Tibial nerve (tissue), 4 donors: ENCODE measurements at regions not wholly inside any gene's neighbourhood (a gene's known extent, or its start where the extent isn't known, plus 50 kb on each side); places are given as distances from the start of the nearest gene placed in this dataset.
"Not testable (repeated sequence)": the region's sequence is repeated elsewhere in the genome, so short reads cannot be mapped to it uniquely, and the experiment has no call there.

Experiments used
- DNase-seq, 2 donors: peaks; one replicate each; pipeline ENCODE4 v3.0.0-alpha.2; 2019; ENCODE audit warnings: low spot score in 2 of 2
- H3K27ac ChIP-seq, 4 donors: fragments of 200-600 bp; sonication (generic) in 3 of 4; one replicate each; pipeline ENCODE4 v1.5.1; 2017 to 2019; ENCODE audit warnings: mild to moderate bottlenecking in 1 of 4
- H3K27me3 ChIP-seq, 2 donors: fragments of 200-600 bp; sonication (generic) in 1 of 2; one replicate each; pipeline versions ENCODE4 v1.5.1 to v1.6.0; 2017 to 2019
- H3K36me3 ChIP-seq, 3 donors: fragments of 200-600 bp; sonication (generic); one replicate each; pipeline ENCODE4 v1.5.1; 2018 to 2019
- H3K4me1 ChIP-seq, 4 donors: fragments of 200-600 bp; sonication (generic) in 3 of 4; one replicate each; pipeline ENCODE4 v1.5.1; 2017 to 2019
- H3K4me3 ChIP-seq, 4 donors: fragments of 200-600 bp; sonication (generic) in 3 of 4; one replicate each; pipeline ENCODE4 v1.5.1; 2017 to 2019; ENCODE audit warnings: mild to moderate bottlenecking in 1 of 4, moderate library complexity in 1 of 4
- H3K9me3 ChIP-seq, 4 donors: fragments of 200-600 bp; sonication (generic) in 3 of 4; one replicate each; pipeline ENCODE4 v1.5.1; 2017 to 2019
- EP300 ChIP-seq, 2 donors: sonication (generic); formaldehyde crosslinking; IDR thresholded peaks; one replicate each; pipeline ENCODE4 v1.6.1; 2017; ENCODE audit warnings: antibody characterized with exemption in 2 of 2, mild to moderate bottlenecking in 1 of 2
- POLR2A ChIP-seq, 2 donors: fragments of 450-650 bp; IDR thresholded peaks; one replicate each; pipeline ENCODE4 v1.6.1; 2017; ENCODE audit warnings: antibody characterized with exemption in 2 of 2, mild to moderate bottlenecking in 2 of 2, moderate library complexity in 2 of 2
- WGBS, 2 donors: methylation state at CpG; one replicate each; pipeline ENCODE4 v1.1.5; 2018; 5-methylcytosine and 5-hydroxymethylcytosine counted together
- TF ChIP-seq, protein P1 (sequence below), 5 experiments: fragments of 200-600 bp in 3 of 5; fragments of 450-650 bp in 2 of 5; sonication (generic) in 3 of 5; IDR thresholded peaks; one replicate each; pipeline ENCODE4 v1.5.1; 2016 to 2019; ENCODE audit warnings: antibody characterized with exemption in 5 of 5, mild to moderate bottlenecking in 3 of 5, moderate library complexity in 2 of 5

DNA sequence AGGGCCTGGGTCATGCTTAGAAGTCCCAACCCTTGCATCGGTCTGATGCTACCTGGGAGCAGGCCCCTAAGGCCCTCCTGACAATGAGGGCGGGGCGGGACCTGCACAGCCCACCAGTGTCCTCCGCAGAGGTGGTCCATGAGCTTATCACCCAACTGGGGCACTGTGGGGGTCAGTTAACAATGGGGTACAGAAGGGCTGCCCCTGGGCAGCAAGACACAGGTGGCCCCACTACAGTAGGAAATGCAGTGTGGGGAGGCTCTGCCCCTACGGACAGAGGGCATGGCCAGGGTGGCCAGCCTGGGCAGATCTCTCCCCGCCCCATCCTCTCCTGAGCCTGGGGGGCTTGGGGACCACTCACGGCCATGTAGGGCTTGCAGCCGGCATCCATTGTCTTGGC, 90.7 kb downstream of the KCNJ18 start:
- not testable (repeated sequence) for H3K4me3 ChIP-seq, DNase-seq, H3K4me1 ChIP-seq, H3K36me3 ChIP-seq, H3K27ac ChIP-seq, H3K27me3 ChIP-seq, H3K9me3 ChIP-seq
- WGBS, 2 donors: 61 to 85% methylated on average over 4 to 6 of the region's 8 CpGs

DNA sequence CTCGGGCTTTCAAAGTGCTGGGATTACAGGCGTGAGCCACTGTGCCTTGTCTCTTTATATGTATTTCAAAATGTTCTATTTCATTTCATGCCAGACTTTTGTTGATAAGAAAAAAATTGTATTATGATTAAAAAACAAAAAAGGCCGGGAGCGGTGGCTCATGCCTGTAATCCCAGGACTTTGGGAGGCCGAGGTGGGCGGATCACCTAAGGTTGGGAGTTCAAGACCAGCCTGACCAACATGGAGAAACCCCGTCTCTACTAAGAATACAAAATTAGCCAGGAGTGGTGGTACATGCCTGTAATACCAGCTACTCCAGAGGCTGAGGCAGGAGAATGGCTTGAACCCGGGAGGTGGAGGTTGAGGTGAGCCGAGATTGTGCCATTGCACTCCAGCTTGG, 121.9 kb downstream of the KCNJ18 start:
- H3K9me3 ChIP-seq: peaks cover 0 to 17% (median 2%) of the 10 kb centered on the region in 4 donors
- not testable (repeated sequence) for H3K27me3 ChIP-seq, H3K27ac ChIP-seq, DNase-seq, H3K4me3 ChIP-seq, H3K4me1 ChIP-seq, H3K36me3 ChIP-seq
- 86 to 88% methylated on average over 9 of the region's 9 CpGs for WGBS, 2 donors

DNA sequence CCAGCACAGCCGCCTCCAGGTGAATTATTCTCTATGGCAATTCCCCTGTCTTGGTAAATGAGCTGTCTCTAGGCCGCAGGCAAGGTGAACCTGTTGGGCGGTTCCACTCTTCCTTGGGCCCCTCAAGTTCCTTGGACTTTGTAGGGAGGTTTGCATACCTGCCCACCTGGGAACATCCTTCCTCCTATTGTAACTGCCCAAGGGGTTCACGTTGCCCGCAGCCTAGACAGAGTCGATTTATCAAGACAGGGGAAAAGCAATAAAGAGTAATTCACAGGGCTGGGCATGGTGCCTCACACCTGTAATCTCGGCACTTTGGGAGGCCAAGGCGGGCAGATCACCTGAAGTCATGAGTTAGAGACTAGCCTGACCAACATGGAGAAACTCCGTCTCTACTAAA, 122.5 kb downstream of the KCNJ18 start:
- Histone ChIP-seq H3K4me3 (no peak overlapping the region), H3K36me3 (no peaks in the 10 kb centered on the region), H3K27me3 (no peaks in the 10 kb centered on the region), H3K27ac (no peak overlapping the region), H3K4me1 (no peaks in the 10 kb centered on the region), H3K9me3 (peaks cover 0 to 17% (median 2%) of the 10 kb centered on the region in 4 donors)
- WGBS, 2 donors: 90 to 91% methylated on average over 9 of the region's 9 CpGs
- TF ChIP-seq POLR2A (IDR thresholded peaks at IDR 0.05) (no peak), EP300 (IDR thresholded peaks at IDR 0.05) (no peak)
- TF ChIP-seq, protein P1, sequence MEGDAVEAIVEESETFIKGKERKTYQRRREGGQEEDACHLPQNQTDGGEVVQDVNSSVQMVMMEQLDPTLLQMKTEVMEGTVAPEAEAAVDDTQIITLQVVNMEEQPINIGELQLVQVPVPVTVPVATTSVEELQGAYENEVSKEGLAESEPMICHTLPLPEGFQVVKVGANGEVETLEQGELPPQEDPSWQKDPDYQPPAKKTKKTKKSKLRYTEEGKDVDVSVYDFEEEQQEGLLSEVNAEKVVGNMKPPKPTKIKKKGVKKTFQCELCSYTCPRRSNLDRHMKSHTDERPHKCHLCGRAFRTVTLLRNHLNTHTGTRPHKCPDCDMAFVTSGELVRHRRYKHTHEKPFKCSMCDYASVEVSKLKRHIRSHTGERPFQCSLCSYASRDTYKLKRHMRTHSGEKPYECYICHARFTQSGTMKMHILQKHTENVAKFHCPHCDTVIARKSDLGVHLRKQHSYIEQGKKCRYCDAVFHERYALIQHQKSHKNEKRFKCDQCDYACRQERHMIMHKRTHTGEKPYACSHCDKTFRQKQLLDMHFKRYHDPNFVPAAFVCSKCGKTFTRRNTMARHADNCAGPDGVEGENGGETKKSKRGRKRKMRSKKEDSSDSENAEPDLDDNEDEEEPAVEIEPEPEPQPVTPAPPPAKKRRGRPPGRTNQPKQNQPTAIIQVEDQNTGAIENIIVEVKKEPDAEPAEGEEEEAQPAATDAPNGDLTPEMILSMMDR (IDR thresholded peaks at IDR 0.05): no peak
- DNase-seq: no peak

DNA sequence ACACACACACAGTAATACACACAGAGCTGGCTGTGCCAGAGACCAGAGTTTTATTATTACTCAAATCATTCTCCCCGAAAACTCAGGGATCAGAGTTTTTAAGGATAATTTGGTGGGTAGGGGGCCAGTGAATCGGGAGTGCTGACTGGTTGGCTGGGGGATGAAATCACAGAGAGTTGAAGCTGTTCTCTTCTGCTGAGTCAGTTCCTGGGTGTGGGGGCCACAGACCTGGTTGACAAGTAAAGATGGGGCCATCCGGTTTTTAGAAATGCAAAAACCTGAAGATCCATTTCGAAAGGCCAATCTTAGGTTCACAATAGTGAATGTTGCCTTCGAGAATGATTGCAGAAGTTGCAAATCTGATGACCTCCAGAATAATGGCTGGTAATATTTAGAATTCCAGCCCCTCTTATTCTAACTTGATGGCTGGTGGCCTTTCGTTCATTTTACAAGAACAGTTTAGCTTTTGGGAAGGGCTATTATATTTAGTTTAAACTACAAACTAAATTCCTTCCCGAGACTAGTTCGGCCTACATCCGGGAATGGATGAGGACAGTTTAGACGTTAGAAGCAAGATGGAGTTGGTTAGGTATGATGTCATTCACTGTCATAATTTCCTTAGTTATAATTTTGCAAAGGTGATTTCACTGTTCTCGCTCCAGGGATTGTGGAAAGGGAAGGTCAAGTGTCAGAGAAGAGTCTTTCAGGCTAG, 123.2 kb downstream of the KCNJ18 start:
- WGBS, 2 donors: 83 to 85% methylated on average over 11 of the region's 11 CpGs
- Histone ChIP-seq H3K36me3 (no peaks in the 10 kb centered on the region), H3K4me3 (no peak overlapping the region), H3K27me3 (no peaks in the 10 kb centered on the region), H3K27ac (no peak overlapping the region), H3K9me3 (peaks cover 0 to 17% (median 2%) of the 10 kb centered on the region in 4 donors), H3K4me1 (no peaks in the 10 kb centered on the region)
- DNase-seq: no peak
- no peak for TF ChIP-seq POLR2A (IDR thresholded peaks at IDR 0.05)
- TF ChIP-seq, protein P1 (IDR thresholded peaks at IDR 0.05): no peak
- TF ChIP-seq EP300 (IDR thresholded peaks at IDR 0.05): no peak

DNA sequence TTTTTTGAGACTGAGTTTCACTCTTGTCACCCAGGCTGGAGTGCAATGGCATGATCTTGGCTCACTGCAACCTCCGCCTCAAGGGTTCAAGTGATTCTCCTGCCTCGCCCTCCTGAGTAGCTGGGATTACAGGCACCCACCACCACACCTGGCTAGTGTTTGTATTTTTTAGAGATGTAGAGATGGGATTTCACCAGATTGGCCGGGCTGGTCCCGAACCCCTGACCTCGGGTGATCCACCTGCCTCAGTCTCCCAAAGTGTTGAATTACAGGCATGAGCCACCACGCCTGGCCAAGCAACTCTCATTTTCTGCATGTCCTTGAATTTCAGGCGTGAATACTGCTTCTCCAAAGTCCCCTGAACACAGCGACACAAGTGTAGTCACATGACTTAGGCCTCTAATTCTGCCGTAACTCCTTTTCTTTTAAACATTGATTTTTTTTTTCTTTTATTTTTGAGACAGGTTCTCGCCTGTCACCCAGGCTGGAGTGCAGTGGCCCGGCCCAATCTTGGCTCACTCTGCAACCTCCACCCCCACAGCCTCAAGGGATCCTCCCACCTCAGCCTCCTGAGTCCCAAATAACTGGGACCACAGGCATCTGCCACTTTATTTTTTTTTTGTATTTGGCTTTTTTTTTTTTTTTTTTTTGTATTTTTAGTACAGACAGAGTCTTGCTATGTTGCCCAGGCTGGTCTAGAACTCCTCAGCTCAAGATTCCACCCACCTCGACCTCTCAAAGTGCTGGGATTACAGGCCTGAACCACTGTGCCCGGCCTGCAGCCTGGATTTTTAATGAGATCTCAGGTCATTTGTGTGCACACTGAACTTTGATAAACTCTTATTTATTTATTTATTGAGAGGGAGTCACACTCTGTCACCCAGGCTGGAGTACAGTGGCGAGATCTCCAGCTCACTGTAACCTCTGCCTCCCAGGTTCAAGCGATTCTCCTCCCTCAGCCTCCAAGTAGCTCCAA, 124.6 kb downstream of the KCNJ18 start:
- no peaks in the 10 kb centered on the region for H3K4me1 ChIP-seq
- no peaks in the 10 kb centered on the region for H3K27me3 ChIP-seq
- TF ChIP-seq, protein P1 (IDR thresholded peaks at IDR 0.05): no peak
- TF ChIP-seq POLR2A (IDR thresholded peaks at IDR 0.05): no peak
- TF ChIP-seq EP300 (IDR thresholded peaks at IDR 0.05): no peak
- H3K4me3 ChIP-seq: no peak overlapping the region
- DNase-seq: no peak
- H3K36me3 ChIP-seq: no peaks in the 10 kb centered on the region
- WGBS, 2 donors: 75 to 78% methylated on average over 15 of the region's 15 CpGs
- no peak overlapping the region for H3K27ac ChIP-seq
- H3K9me3 ChIP-seq: peaks cover 0 to 17% (median 2%) of the 10 kb centered on the region in 4 donors

DNA sequence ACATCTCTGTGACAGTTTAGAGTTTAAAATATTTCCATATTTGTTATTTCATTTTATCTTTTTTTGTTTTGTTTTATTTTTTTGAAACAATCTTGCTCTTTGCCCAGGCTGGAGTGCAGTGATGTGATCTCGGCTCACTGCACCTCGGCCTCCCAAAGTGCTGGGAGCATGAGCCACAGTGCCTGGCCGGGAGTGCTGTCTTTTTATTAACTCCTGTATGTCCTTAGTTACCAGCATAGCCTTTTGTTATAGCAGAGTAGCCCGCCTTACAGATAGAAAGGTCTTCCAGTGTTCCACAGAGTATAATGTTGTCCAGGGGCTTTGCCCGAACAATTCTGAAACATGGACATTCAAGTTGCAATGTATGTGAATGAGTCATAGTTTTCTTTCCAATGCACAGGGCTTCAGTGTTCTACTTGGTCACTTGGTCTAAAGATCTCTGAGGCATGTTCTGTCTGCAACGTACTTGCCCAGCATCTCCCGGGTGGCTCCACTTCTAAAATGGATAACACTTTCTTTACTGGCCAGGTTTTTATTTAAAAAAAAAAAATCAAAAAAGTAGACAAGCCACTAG, 125.6 kb downstream of the KCNJ18 start:
- Histone ChIP-seq H3K27me3 (no peaks in the 10 kb centered on the region), H3K27ac (no peak overlapping the region), H3K4me1 (no peaks in the 10 kb centered on the region), H3K9me3 (peaks cover 0 to 17% (median 2%) of the 10 kb centered on the region in 4 donors), H3K36me3 (no peaks in the 10 kb centered on the region), H3K4me3 (no peak overlapping the region)
- no peak for DNase-seq
- 80 to 82% methylated on average over 7 of the region's 7 CpGs for WGBS, 2 donors
- no peak for TF ChIP-seq EP300 (IDR thresholded peaks at IDR 0.05)
